Parathyroid adenoma (tissue), 2 donors: ENCODE measurements at regions not wholly inside any gene's neighbourhood (a gene's known extent, or its start where the extent isn't known, plus 50 kb on each side); places are given as distances from the start of the nearest gene placed in this dataset.

Source experiments
- H2AFZ ChIP-seq: fragments of 300-600 bp; sonication (generic); one replicate; pipeline ENCODE4 v1.7.0; 2017; ENCODE audit warnings: antibody characterized with exemption, mild to moderate bottlenecking
- H3K27ac ChIP-seq: fragments of 300-600 bp; sonication (generic); one replicate; pipeline ENCODE4 v1.7.0; 2017
- H3K27me3 ChIP-seq: fragments of 300-600 bp; sonication (generic); one replicate; pipeline ENCODE4 v1.7.0; 2017; ENCODE audit warnings: low read length; ENCODE audit not compliant: control insufficient read depth, insufficient read depth
- H3K36me3 ChIP-seq: fragments of 300-600 bp; sonication (generic); one replicate; pipeline ENCODE4 v1.7.0; 2017; ENCODE audit warnings: low read length; ENCODE audit not compliant: control insufficient read depth, insufficient read depth
- H3K4me1 ChIP-seq: fragments of 300-600 bp; sonication (generic); one replicate; pipeline ENCODE4 v1.7.0; 2017; ENCODE audit warnings: control low read depth
- H3K4me2 ChIP-seq: fragments of 300-600 bp; sonication (generic); one replicate; pipeline ENCODE4 v1.7.0; 2017; ENCODE audit warnings: low read length
- H3K4me3 ChIP-seq: fragments of 300-600 bp; sonication (generic); one replicate; pipeline ENCODE4 v1.7.0; 2017; ENCODE audit warnings: low read depth, low read length
- H3K79me2 ChIP-seq: fragments of 300-600 bp; sonication (generic); one replicate; pipeline ENCODE4 v1.7.0; 2017; ENCODE audit warnings: control low read depth
- H3K9ac ChIP-seq: fragments of 300-600 bp; sonication (generic); one replicate; pipeline ENCODE4 v1.7.0; 2017; ENCODE audit warnings: mild to moderate bottlenecking
- H3K9me3 ChIP-seq: fragments of 300-600 bp; sonication (generic); one replicate; pipeline ENCODE4 v1.7.0; 2017; ENCODE audit warnings: low read length; ENCODE audit not compliant: control insufficient read depth
- TF ChIP-seq, protein P1 (sequence below): fragments of 300-600 bp; sonication (generic); IDR thresholded peaks from one replicate; pipeline ENCODE4 v1.7.0; 2017; ENCODE audit warnings: antibody characterized with exemption, mild to moderate bottlenecking
- donor health status: primary hyperparathyroidism.

- no peaks in the 10 kb centered on the region for H3K9me3 ChIP-seq
- TF ChIP-seq, protein P1, sequence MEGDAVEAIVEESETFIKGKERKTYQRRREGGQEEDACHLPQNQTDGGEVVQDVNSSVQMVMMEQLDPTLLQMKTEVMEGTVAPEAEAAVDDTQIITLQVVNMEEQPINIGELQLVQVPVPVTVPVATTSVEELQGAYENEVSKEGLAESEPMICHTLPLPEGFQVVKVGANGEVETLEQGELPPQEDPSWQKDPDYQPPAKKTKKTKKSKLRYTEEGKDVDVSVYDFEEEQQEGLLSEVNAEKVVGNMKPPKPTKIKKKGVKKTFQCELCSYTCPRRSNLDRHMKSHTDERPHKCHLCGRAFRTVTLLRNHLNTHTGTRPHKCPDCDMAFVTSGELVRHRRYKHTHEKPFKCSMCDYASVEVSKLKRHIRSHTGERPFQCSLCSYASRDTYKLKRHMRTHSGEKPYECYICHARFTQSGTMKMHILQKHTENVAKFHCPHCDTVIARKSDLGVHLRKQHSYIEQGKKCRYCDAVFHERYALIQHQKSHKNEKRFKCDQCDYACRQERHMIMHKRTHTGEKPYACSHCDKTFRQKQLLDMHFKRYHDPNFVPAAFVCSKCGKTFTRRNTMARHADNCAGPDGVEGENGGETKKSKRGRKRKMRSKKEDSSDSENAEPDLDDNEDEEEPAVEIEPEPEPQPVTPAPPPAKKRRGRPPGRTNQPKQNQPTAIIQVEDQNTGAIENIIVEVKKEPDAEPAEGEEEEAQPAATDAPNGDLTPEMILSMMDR, result no peak
- H2AFZ ChIP-seq, result no peak overlapping the region
- no peak overlapping the region for H3K27ac ChIP-seq
- H3K36me3 ChIP-seq, result no peaks in the 10 kb centered on the region
- H3K4me1 ChIP-seq, result peaks cover 18% of the 10 kb centered on the region
- no peaks in the 10 kb centered on the region for H3K79me2 ChIP-seq
- H3K4me3 ChIP-seq, result no peak overlapping the region
- H3K4me2 ChIP-seq, result no peak overlapping the region
- no peak overlapping the region for H3K9ac ChIP-seq
- H3K27me3 ChIP-seq, result no peaks in the 10 kb centered on the region
These were observed 605.6 kb downstream of the QKI start for GRCh38 chr6:164020142-164020541.

GRCh38 chr6:164018133-164018532, 603.6 kb downstream of the QKI start:
- Histone ChIP-seq H3K9ac (no peak overlapping the region), H3K79me2 (no peaks in the 10 kb centered on the region), H2AFZ (no peak overlapping the region), H3K4me1 (peaks cover 18% of the 10 kb centered on the region), H3K27me3 (no peaks in the 10 kb centered on the region), H3K4me2 (no peak overlapping the region), H3K27ac (no peak overlapping the region), H3K36me3 (no peaks in the 10 kb centered on the region), H3K4me3 (no peak overlapping the region), H3K9me3 (no peaks in the 10 kb centered on the region)
- TF ChIP-seq, protein P1, result no peak

- Histone ChIP-seq H3K9ac (no peak overlapping the region), H3K9me3 (no peaks in the 10 kb centered on the region), H3K27ac (no peak overlapping the region), H3K4me3 (no peak overlapping the region), H3K4me2 (no peak overlapping the region), H3K79me2 (no peaks in the 10 kb centered on the region), H3K27me3 (no peaks in the 10 kb centered on the region), H2AFZ (no peak overlapping the region), H3K36me3 (no peaks in the 10 kb centered on the region), H3K4me1 (peaks cover 18% of the 10 kb centered on the region)
- TF ChIP-seq, protein P1, result no peak
These were observed 601.5 kb downstream of the QKI start for GRCh38 chr6:164016056-164016455.

GRCh38 chr6:164015088-164015484, 600.6 kb downstream of the QKI start:
- Histone ChIP-seq H3K27me3 (no peaks in the 10 kb centered on the region), H3K4me3 (no peak overlapping the region), H3K36me3 (no peaks in the 10 kb centered on the region), H2AFZ (no peak overlapping the region), H3K9ac (no peak overlapping the region), H3K4me2 (no peak overlapping the region), H3K9me3 (no peaks in the 10 kb centered on the region), H3K4me1 (peaks cover 18% of the 10 kb centered on the region), H3K27ac (no peak overlapping the region), H3K79me2 (no peaks in the 10 kb centered on the region)
- TF ChIP-seq, protein P1, result no peak

DNA sequence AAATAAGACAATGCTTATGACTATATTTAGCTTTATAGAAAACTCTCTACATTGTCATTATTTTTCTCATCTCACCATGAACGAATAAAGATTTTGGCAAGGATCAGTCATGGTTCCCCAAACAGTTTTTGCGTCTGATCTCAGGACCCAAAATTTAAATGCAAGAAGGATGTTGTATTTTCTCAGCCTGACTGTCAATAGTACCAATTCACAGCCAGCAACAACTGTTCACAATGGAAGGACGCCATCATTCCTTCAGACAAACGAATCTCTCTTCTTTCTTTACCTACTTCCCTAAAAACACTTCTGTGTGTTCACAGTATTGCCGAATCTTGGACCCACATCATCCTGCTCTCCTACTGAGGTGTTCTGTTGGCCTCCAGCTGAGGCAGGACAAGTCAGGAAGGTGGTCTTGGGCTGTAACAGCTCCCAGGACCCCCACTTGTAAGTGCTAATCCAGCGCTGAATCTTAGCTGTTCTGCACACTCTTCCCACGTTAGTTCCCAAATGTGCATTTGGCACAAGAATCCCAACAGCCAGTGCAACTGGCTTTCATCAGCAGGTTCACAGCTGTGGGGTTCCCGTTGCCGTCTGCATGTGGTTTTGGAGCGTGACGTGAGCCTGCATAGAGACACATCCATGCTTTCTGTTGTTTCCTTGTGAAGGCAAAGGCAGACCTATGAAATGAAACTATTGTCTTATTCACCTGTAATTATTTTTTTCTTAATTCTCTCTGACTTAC, 600.0 kb downstream of the QKI start:
- Histone ChIP-seq H3K36me3 (no peaks in the 10 kb centered on the region), H3K27ac (no peak overlapping the region), H3K79me2 (no peaks in the 10 kb centered on the region), H3K27me3 (no peaks in the 10 kb centered on the region), H3K4me3 (no peak overlapping the region), H3K9me3 (no peaks in the 10 kb centered on the region), H3K4me2 (no peak overlapping the region), H3K4me1 (peaks cover 18% of the 10 kb centered on the region), H2AFZ (no peak overlapping the region), H3K9ac (no peak overlapping the region)
- TF ChIP-seq, protein P1, result no peak
